GM12878 (cell line): ENCODE measurements at regions not wholly inside any gene's neighbourhood (a gene's known extent, or its start where the extent isn't known, plus 50 kb on each side); places are given as distances from the start of the nearest gene placed in this dataset.

Experiments
- ATAC-seq: fragments of 200-7000 bp; cut with Tn5 transposase; 3 replicates; pipeline ENCODE4 v1.9.1; 2020; ENCODE audit warnings: mild to moderate bottlenecking, moderate library complexity
- BruUV-seq: library from RNA; stranded (reverse); fragments of 400-500 nt; replicated peaks from 2 replicates; lab custom pipeline; 2021; lab: Mats Ljungman, UMichigan
- CTCF ChIA-PET: fragments of 300-600 bp; sonication (Branson Sonifier 250); formaldehyde crosslinking; extraction: SDS; loops from one replicate; lab custom pipeline; 2021; ENCODE audit warnings: inconsistent platforms; lab: Yijun Ruan, JAX
- POLR2A ChIA-PET: fragments of 350-600 bp; formaldehyde crosslinking; extraction: SDS; loops from one replicate; lab custom pipeline; 2021; ENCODE audit warnings: inconsistent platforms; lab: Charles Lee
- RAD21 ChIA-PET: fragments of 300-600 bp; sonication (Branson Sonifier 250); formaldehyde crosslinking; loops from one replicate; lab custom pipeline; 2023; ENCODE audit warnings: antibody characterized with exemption; ENCODE audit not compliant: unreplicated experiment; lab: Charles Lee
- SMC1A ChIA-PET: fragments of 300-600 bp; sonication (Branson Sonifier 250); formaldehyde crosslinking; loops from one replicate; lab custom pipeline; 2023; ENCODE audit not compliant: unreplicated experiment, uncharacterized antibody; lab: Charles Lee
- DNase-seq: peaks from one replicate; pipeline ENCODE4 v3.0.0-alpha.2; 2011; ENCODE audit warnings: low read depth, low spot score
- FAIRE-seq: peaks from 3 replicates; lab custom pipeline; 2011; peaks lifted over from hg19 to GRCh38; lab: Jason Lieb, UNC
- H2AFZ ChIP-seq: 2 replicates; pipeline ENCODE4 v1.6.0; 2011; ENCODE audit warnings: low read depth, low read length, control low read depth; ENCODE audit not compliant: control insufficient read depth
- H3K27ac ChIP-seq: 2 replicates; pipeline ENCODE4 v1.5.1; 2011; ENCODE audit warnings: control low read depth; ENCODE audit not compliant: control insufficient read depth, insufficient read depth
- H3K27me3 ChIP-seq, 2 experiments: replicated peaks in 1 of 2; 2 replicates each; pipeline versions ENCODE4 v1.6.0 to v1.6.1; 2011; ENCODE audit warnings: low read length in 1 of 2; ENCODE audit not compliant: control insufficient read depth in 2 of 2, insufficient read depth in 2 of 2
- H3K36me3 ChIP-seq, 2 experiments: 2 replicates each; pipeline ENCODE4 v1.5.1; 2011; ENCODE audit warnings: low read length in 1 of 2; ENCODE audit not compliant: control insufficient read depth in 2 of 2, insufficient read depth in 2 of 2
- H3K4me1 ChIP-seq: 2 replicates; pipeline ENCODE4 v1.6.1; 2011; ENCODE audit warnings: mild to moderate bottlenecking, low read length, moderate library complexity, mixed read lengths; ENCODE audit not compliant: control insufficient read depth, insufficient read depth
- H3K4me2 ChIP-seq: 2 replicates; pipeline ENCODE4 v1.6.0; 2011; ENCODE audit warnings: control low read depth; ENCODE audit not compliant: control insufficient read depth, insufficient read depth
- H3K4me3 ChIP-seq: fragments of 200-600 bp; sonication (generic); 2 replicates; pipeline ENCODE4 v1.5.1; 2016
- H3K79me2 ChIP-seq: 2 replicates; pipeline ENCODE4 v1.6.0; 2011; ENCODE audit warnings: low read length; ENCODE audit not compliant: control insufficient read depth, insufficient read depth
- H3K9ac ChIP-seq: 2 replicates; pipeline ENCODE4 v1.8.0; 2011; ENCODE audit warnings: low read length, control low read depth, mixed read lengths; ENCODE audit not compliant: control insufficient read depth, insufficient read depth
- H3K9me3 ChIP-seq: replicated peaks from 3 replicates; pipeline ENCODE4 v1.5.1; 2011; ENCODE audit warnings: mild to moderate bottlenecking, low read length; ENCODE audit not compliant: control insufficient read depth, insufficient read depth
- H4K20me1 ChIP-seq: 2 replicates; pipeline ENCODE4 v1.6.0; 2011; ENCODE audit not compliant: control insufficient read depth, insufficient read depth
- CBX3 ChIP-seq: fragments of 200-600 bp; sonication (generic); IDR thresholded peaks from 2 replicates; pipeline ENCODE4 v1.6.1; 2016; ENCODE audit warnings: low read depth, borderline replicate concordance
- CHD2 ChIP-seq: IDR thresholded peaks from 2 replicates; pipeline ENCODE4 v1.6.1; 2011; ENCODE audit warnings: low read depth, low read length, improper control_type of control experiment, borderline replicate concordance
- E2F8 ChIP-seq: fragments of 450-650 bp; IDR thresholded peaks from 2 replicates; pipeline ENCODE4 v1.6.1; 2018; ENCODE audit warnings: mild to moderate bottlenecking, low read depth, moderate library complexity; ENCODE audit not compliant: partially characterized antibody
- GATAD2B ChIP-seq: fragments of 450-650 bp; conservative IDR thresholded peaks from 2 replicates; pipeline ENCODE4 v1.6.1; 2017; ENCODE audit warnings: low read depth, mild to moderate bottlenecking, moderate library complexity
- IKZF1 ChIP-seq: fragments of 450-650 bp; conservative IDR thresholded peaks from 2 replicates; pipeline ENCODE4 v1.6.1; 2017; ENCODE audit warnings: antibody characterized with exemption, mild to moderate bottlenecking
- KLF5 ChIP-seq: fragments of 450-650 bp; IDR thresholded peaks from 2 replicates; pipeline ENCODE4 v1.6.1; 2014; ENCODE audit warnings: mild to moderate bottlenecking; ENCODE audit not compliant: partially characterized antibody
- MYC ChIP-seq: IDR thresholded peaks from 2 replicates; pipeline ENCODE4 v1.6.1; 2011; ENCODE audit warnings: mild to moderate bottlenecking, low read length, moderate library complexity, inconsistent platforms; ENCODE audit not compliant: insufficient read depth, insufficient replicate concordance, insufficient read length, severe bottlenecking
- NFYA ChIP-seq: IDR thresholded peaks from 2 replicates; pipeline ENCODE4 v1.6.1; 2011; ENCODE audit warnings: low read depth, mild to moderate bottlenecking, low read length, improper control_type of control experiment, borderline replicate concordance
- NR2C2 ChIP-seq: IDR thresholded peaks from 2 replicates; pipeline ENCODE4 v1.6.1; 2011; ENCODE audit warnings: borderline replicate concordance, low read depth; ENCODE audit not compliant: control insufficient read depth, insufficient read length
- NRF1 ChIP-seq: conservative IDR thresholded peaks from 2 replicates; pipeline ENCODE4 v1.6.1; 2011; ENCODE audit warnings: mild to moderate bottlenecking, low read depth, low read length, improper control_type of control experiment
- REST ChIP-seq: IDR thresholded peaks from 2 replicates; pipeline ENCODE4 v1.6.1; 2012; ENCODE audit warnings: mild to moderate bottlenecking, low read depth, low read length
- SMAD1 ChIP-seq: fragments of 450-650 bp; IDR thresholded peaks from 2 replicates; pipeline ENCODE4 v1.6.1; 2018; ENCODE audit warnings: mild to moderate bottlenecking, low read depth; ENCODE audit not compliant: partially characterized antibody
- TAF1 ChIP-seq: IDR thresholded peaks from 2 replicates; pipeline ENCODE4 v1.6.1; 2011; ENCODE audit warnings: mild to moderate bottlenecking, low read depth, low read length, borderline replicate concordance
- TCF3 ChIP-seq: IDR thresholded peaks from 2 replicates; pipeline ENCODE4 v1.6.1; 2012; ENCODE audit warnings: low read depth, mild to moderate bottlenecking, low read length, borderline replicate concordance; ENCODE audit not compliant: insufficient read depth
- WGBS: methylation state at CpG from one replicate; pipeline ENCODE4 v1.1.6; 2016; ENCODE audit warnings: low lambda C conversion rate; ENCODE audit not compliant: insufficient replicate concordance, insufficient coverage; ENCODE audit errors: missing lambda C conversion rate; 5-methylcytosine and 5-hydroxymethylcytosine counted together
- in situ Hi-C: fragments of 300-500 bp; cut with MboI; formaldehyde crosslinking; loops from 9 replicates; pipeline ENCODE4 v1.14.3; 2018; ENCODE audit warnings: mixed read lengths
- intact Hi-C: fragments of 100-400 bp; cut with micrococcal nuclease; formaldehyde crosslinking; loops from one replicate; pipeline ENCODE4 v1.14.2; 2022; ENCODE audit not compliant: unreplicated experiment

- H3K4me1 ChIP-seq = no peaks in the 10 kb centered on the region
- TF ChIP-seq NR2C2 (no peak), CBX3 (no peak), TCF3 (no peak), TAF1 (no peak), NFYA (no peak), KLF5 (no peak), GATAD2B (no peak), MYC (no peak), CHD2 (no peak), IKZF1 (no peak), E2F8 (no peak), SMAD1 (no peak), NRF1 (no peak), REST (no peak)
- TF ChIP-seq, all 136 proteins: peak for 0
- POLR2A ChIA-PET = no interaction called here
- H3K9ac ChIP-seq = no peak overlapping the region
- CTCF ChIA-PET = no interaction called here
- no peak overlapping the region for H3K27ac ChIP-seq
- H4K20me1 ChIP-seq = no peaks in the 10 kb centered on the region
- SMC1A ChIA-PET = no interaction called here
- 30% methylated on average over 5 of the region's 5 CpGs for WGBS
- no TSS peak for BruUV-seq
- H3K36me3 ChIP-seq = no peaks in the 10 kb centered on the region
- in situ Hi-C loops = no loop called here
- no peaks in the 10 kb centered on the region for H3K9me3 ChIP-seq
- no peak overlapping the region for H2AFZ ChIP-seq
- DNase-seq = no peak
- RAD21 ChIA-PET = no interaction called here
- no peaks in the 10 kb centered on the region for H3K27me3 ChIP-seq
- ATAC-seq = no peak
- H3K79me2 ChIP-seq = no peaks in the 10 kb centered on the region
- FAIRE-seq = no peak
- H3K4me2 ChIP-seq = no peak overlapping the region
- H3K4me3 ChIP-seq = no peak overlapping the region
- intact Hi-C loops = no loop called here
These were observed 108.5 kb downstream of the CYB561 start for GRCh38 chr17:63337579-63337978.
